Thyroid gland (tissue), 4 donors: ENCODE measurements at regions not wholly inside any gene's neighbourhood (a gene's known extent, or its start where the extent isn't known, plus 50 kb on each side); places are given as distances from the start of the nearest gene placed in this dataset.
A peak's percentile ranks its signal among the peaks of the same experiment; 100 is the strongest.

Source experiments
- DNase-seq, 2 donors: peaks; one replicate each; pipeline ENCODE4 v3.0.0-alpha.2; 2019
- H3K27ac ChIP-seq, 3 donors: fragments of 200-600 bp; sonication (generic); 1 replicate in 2 of 3; 2 replicates in 1 of 3; pipeline ENCODE4 v1.5.1; 2016 to 2019; ENCODE audit warnings: mild to moderate bottlenecking in 1 of 3, moderate library complexity in 1 of 3
- H3K27me3 ChIP-seq: fragments of 200-600 bp; sonication (generic); one replicate; pipeline ENCODE4 v1.5.1; 2019
- H3K36me3 ChIP-seq, 2 donors: fragments of 200-600 bp; sonication (generic); one replicate each; pipeline ENCODE4 v1.5.1; 2016 to 2019
- H3K4me1 ChIP-seq, 2 donors: fragments of 200-600 bp; sonication (generic); one replicate each; pipeline ENCODE4 v1.5.1; 2017 to 2019
- H3K4me3 ChIP-seq, 3 donors: fragments of 200-600 bp; sonication (generic); replicated peaks in 1 of 3; 1 replicate in 2 of 3; 2 replicates in 1 of 3; pipeline ENCODE4 v1.5.1; 2016; ENCODE audit warnings: mild to moderate bottlenecking in 1 of 3
- H3K9me3 ChIP-seq: fragments of 200-600 bp; sonication (generic); one replicate; pipeline ENCODE4 v1.5.1; 2017
- CTCF ChIP-seq, 6 experiments: fragments of 200-600 bp in 3 of 6; fragments of 450-650 bp in 3 of 6; sonication (generic) in 3 of 6; IDR thresholded peaks; one replicate each; pipeline ENCODE4 v1.5.1; 2016 to 2019; ENCODE audit warnings: antibody characterized with exemption in 6 of 6, mild to moderate bottlenecking in 2 of 6, inconsistent platforms in 1 of 6, moderate library complexity in 1 of 6
- POLR2A ChIP-seq, 2 donors: fragments of 450-650 bp; IDR thresholded peaks; one replicate each; pipeline ENCODE4 v1.6.1; 2017; ENCODE audit warnings: antibody characterized with exemption in 2 of 2, mild to moderate bottlenecking in 2 of 2, moderate library complexity in 1 of 2
- WGBS, 2 donors: methylation state at CpG; one replicate each; pipeline ENCODE4 v1.1.5; 2017; 5-methylcytosine and 5-hydroxymethylcytosine counted together
- intact Hi-C: fragments of 100-400 bp; cut with DNase I; formaldehyde crosslinking; loops from one replicate; pipeline ENCODE4 v1.15.1; 2023

- Histone ChIP-seq H3K4me1 (peaks cover 0 to 3% of the 10 kb centered on the region in 2 donors), H3K9me3 (no peaks in the 10 kb centered on the region), H3K4me3 (no peak overlapping the region), H3K27me3 (no peaks in the 10 kb centered on the region), H3K36me3 (no peaks in the 10 kb centered on the region), H3K27ac (no peak overlapping the region)
- WGBS, 2 donors = 93 to 94% methylated on average over 3 of the region's 3 CpGs
- intact Hi-C loops = no loop called here
- DNase-seq = no peak
- TF ChIP-seq CTCF (IDR thresholded peaks at IDR 0.05) (no peak), POLR2A (IDR thresholded peaks at IDR 0.05) (no peak)
Observed at GRCh38 chr18:39672171-39672570, 2106.6 kb upstream of the CELF4 start.

DNA sequence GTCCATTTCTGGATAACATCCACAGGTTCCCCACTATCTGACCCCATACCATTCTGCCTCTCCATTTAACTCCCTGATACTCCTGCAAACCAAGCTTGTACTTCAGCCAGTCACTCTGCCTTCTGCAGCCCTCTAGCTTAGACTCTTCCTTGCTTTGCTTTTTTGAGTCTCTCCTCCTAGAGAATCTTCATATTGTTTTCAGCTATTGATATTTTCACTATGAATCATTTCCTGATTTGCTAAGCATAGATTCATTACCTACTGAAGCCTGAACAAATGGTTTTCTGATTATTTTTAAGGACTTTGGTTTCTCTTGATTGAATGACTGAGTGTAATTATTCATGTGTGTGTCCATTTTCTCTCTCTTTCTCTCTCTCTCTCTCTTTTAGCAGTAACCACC lies 2102.3 kb upstream of the CELF4 start:
- no peak overlapping the region for H3K4me3 ChIP-seq
- DNase-seq = no peak
- no peaks in the 10 kb centered on the region for H3K9me3 ChIP-seq
- TF ChIP-seq POLR2A (IDR thresholded peaks at IDR 0.05) (no peak), CTCF (IDR thresholded peaks at IDR 0.05) (no peak)
- H3K27ac ChIP-seq = no peak overlapping the region
- no peaks in the 10 kb centered on the region for H3K36me3 ChIP-seq
- H3K4me1 ChIP-seq = peaks cover 0 to 3% of the 10 kb centered on the region in 2 donors
- intact Hi-C loops = no loop called here
- H3K27me3 ChIP-seq = no peaks in the 10 kb centered on the region

- Histone ChIP-seq H3K4me3 (no peak overlapping the region), H3K27me3 (no peaks in the 10 kb centered on the region), H3K4me1 (peaks cover 0 to 3% of the 10 kb centered on the region in 2 donors), H3K36me3 (no peaks in the 10 kb centered on the region), H3K27ac (no peak overlapping the region), H3K9me3 (no peaks in the 10 kb centered on the region)
- intact Hi-C loops = no loop called here
- DNase-seq = peak; percentile 20 to 45
- no peak for TF ChIP-seq POLR2A (IDR thresholded peaks at IDR 0.05)
- no peak for TF ChIP-seq CTCF (IDR thresholded peaks at IDR 0.05)
- WGBS, 2 donors = 48 to 49% methylated on average over 2 of the region's 2 CpGs
Observed at GRCh38 chr18:39666541-39666940, 2100.9 kb upstream of the CELF4 start.

GRCh38 chr18:39661856-39662366 lies 2096.3 kb upstream of the CELF4 start:
- 98% methylated on average over 2 of the region's 2 CpGs for WGBS, 2 donors
- Histone ChIP-seq H3K36me3 (no peaks in the 10 kb centered on the region), H3K4me1 (no peaks in the 10 kb centered on the region), H3K9me3 (no peaks in the 10 kb centered on the region), H3K27ac (no peak overlapping the region), H3K27me3 (no peaks in the 10 kb centered on the region), H3K4me3 (no peak overlapping the region)
- intact Hi-C loops = no loop called here
- TF ChIP-seq POLR2A (IDR thresholded peaks at IDR 0.05) (no peak), CTCF (IDR thresholded peaks at IDR 0.05) (no peak)
- no peak for DNase-seq

- no peak for DNase-seq
- no peaks in the 10 kb centered on the region for H3K9me3 ChIP-seq
- H3K4me3 ChIP-seq = no peak overlapping the region
- TF ChIP-seq CTCF (IDR thresholded peaks at IDR 0.05) (no peak), POLR2A (IDR thresholded peaks at IDR 0.05) (no peak)
- no peaks in the 10 kb centered on the region for H3K4me1 ChIP-seq
- H3K36me3 ChIP-seq = no peaks in the 10 kb centered on the region
- intact Hi-C loops = no loop called here
- no peak overlapping the region for H3K27ac ChIP-seq
- 97 to 98% methylated on average over 2 of the region's 2 CpGs for WGBS, 2 donors
- no peaks in the 10 kb centered on the region for H3K27me3 ChIP-seq
Observed at GRCh38 chr18:39660141-39660540, 2094.5 kb upstream of the CELF4 start.
